GM19468 (cell line): ENCODE measurements at regions not wholly inside any gene's neighbourhood (a gene's known extent, or its start where the extent isn't known, plus 50 kb on each side); places are given as distances from the start of the nearest gene placed in this dataset.

Experiments used
- ATAC-seq: cut with Tn5 transposase; IDR thresholded peaks from one replicate; pipeline ENCODE4 v1.9.1; 2021; ENCODE audit warnings: mild to moderate bottlenecking, moderate library complexity, moderate number of reproducible peaks; ENCODE audit not compliant: unreplicated experiment; ENCODE audit errors: extremely low read depth

DNA sequence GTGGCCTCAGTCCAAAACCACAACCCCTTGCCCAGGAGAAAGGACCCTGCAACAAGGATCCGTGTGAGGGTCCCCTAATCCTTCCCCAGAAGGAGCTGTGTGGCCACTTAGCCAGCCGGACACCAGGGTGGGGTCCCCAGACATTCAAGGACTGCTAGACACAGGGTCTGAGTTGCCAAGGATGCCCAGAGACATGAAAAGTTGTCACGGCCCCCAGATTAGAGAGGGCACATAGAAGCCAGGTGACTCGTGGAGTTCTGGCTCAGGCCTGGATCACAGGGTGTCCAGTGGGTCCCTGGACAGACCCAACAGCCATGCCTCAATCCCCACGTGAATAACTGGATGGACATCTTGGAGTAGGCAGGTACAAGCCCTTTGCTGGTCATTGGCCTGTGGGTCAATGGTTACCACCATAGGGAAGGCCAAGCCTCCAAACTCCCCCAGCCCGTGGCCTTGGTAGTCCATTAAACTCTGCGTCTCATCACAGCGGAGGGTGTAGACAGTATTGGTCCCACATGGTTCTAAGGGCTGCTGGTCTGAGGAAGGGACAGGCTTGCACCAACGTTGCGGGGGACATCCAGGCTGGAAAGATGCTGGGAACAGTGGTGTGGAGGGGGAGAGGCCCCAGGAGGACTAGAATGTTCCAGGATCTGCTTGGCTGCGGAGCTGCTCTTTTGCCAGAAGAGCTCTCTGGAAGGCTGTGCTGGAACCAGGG lies 205.9 kb upstream of the PPP2R2D start:
- no peak for ATAC-seq

DNA sequence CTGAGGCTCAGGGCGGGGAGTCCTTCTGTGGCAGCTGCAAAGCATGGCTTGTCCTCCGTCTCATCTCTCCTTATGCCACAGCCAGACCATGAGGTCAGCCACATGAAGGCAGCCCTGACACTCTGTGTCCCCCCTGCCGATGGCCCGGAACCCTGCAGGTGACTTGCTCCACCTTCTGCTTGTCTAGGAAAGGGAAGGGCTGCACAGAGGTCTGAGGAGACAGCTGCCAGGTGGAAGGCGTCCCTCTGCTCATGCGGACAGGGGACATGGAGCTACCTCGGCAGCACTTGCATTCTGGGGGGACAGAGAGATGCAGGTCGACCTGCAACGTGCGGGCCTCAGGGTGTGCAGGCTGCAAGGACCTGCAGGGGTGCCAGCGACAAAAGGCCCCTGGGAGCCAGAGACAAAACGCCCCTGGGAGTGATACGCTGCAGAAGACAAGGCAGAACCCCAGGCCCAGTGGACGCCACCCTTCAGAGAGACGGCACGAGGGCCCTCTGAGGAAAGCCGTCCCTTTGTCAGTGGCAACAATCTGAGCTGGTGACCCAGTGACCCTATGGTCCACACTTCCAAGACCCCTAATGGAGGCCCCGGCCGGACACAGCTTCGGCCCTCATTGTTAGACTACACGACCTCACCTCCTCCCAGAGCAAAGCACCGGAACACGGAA lies 205.2 kb upstream of the PPP2R2D start:
- no peak for ATAC-seq

GRCh38 chr10:131697476-131698128 lies 203.2 kb upstream of the PPP2R2D start:
- ATAC-seq = no peak

DNA sequence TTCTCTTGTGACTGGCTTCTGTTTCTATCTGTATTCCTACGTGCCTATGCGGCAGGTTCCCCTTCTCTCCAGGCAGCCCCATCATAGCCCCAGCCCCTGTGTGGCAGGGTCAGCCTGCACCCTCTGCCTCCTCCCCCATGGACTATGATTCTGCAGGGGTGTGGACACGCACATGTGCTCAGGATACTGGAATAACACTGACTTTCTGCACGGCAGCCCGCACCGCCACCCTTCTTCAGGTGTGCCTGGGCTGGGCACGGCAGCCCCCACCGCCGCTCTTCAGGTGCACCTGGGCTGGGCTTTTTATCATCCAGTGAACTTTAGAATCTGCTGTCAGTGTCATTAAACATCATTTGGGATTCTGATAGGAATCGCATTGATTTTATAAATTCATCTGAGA lies 202.6 kb upstream of the PPP2R2D start:
- no peak for ATAC-seq

GRCh38 chr10:131698986-131699385 lies 201.8 kb upstream of the PPP2R2D start:
- no peak for ATAC-seq

DNA sequence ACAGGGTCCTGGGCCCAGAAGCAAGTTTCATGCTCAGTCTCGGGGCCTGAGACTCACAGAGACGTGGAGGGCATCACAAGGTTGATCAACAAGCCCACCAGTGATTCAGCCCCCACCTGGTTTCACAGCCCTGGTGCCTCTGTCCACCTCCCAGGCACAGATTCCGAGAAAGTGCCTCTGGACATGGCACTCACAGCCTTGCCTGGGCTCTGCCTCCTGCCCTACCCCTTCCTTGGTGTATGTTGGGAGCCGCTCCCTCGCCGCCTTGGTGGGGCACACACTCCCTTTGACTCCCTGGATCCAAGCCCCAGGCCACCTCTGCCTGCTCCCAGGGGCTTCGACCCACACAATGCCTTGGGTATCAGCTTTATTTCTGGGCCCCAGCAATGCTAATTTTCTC lies 200.8 kb upstream of the PPP2R2D start:
- no peak for ATAC-seq

GRCh38 chr10:131700506-131700905 lies 200.3 kb upstream of the PPP2R2D start:
- ATAC-seq = no peak

GRCh38 chr10:131701131-131701947 lies 199.5 kb upstream of the PPP2R2D start:
- ATAC-seq = no peak

DNA sequence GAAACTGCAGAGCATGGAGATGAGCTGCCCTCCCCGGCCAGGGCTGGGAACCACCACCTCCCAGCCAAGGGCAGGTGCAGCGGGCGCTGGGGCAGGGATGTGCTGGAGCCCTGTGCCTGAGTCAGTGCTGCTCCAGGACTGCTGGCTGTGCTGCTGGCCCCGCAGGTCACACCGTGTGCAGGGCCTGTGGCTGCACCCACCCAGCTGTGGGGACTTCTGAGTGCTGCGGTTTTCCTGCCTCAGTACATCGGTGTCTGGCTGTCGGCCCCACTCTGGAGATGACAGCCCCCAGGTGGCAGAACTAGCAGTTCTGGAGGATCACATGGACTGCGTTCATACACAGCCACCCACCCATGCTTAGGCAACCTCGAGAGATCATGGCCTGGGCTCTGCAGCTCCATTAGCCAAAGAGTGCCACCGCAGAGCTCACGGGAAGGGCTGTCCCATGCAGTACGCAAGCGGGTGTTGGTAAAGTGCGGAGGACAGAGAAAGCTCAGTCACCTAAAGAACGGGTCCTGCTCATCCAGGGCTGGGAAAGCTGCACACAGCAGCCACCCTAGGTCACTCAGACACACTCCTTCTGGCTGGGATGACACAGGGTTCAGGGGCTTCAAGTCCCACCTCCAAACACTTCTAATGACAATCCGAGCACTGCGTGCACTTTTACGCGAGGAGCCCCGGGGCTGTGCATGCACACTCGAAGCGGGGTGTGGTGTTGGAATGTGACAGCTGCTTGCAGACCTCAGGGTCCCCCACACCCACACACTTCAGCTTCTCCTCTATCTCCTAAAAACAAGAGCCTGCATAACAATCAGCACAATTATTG lies 198.1 kb upstream of the PPP2R2D start:
- no peak for ATAC-seq

DNA sequence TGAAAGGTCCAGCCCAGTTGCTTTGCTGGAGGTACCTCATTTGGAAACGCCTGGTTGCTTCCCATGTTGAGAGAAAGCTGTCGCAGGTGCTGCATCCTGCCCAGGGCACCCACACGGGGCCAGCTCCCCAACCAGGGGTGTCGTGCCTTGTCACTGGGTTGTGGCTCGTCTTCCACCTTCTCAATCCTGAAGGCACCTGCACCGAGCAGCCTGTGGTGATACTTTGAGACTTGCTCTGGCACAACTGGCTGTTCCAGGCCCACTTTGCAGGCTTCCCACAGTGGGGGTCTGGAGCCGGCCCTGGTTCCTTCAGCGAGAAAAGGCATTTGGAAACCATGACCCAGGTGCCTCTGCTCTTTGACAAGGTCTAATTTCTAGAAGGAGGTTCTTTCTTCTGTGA lies 197.3 kb upstream of the PPP2R2D start:
- ATAC-seq = no peak

- no peak for ATAC-seq
These were observed 196.9 kb upstream of the PPP2R2D start for GRCh38 chr10:131703941-131704340.

DNA sequence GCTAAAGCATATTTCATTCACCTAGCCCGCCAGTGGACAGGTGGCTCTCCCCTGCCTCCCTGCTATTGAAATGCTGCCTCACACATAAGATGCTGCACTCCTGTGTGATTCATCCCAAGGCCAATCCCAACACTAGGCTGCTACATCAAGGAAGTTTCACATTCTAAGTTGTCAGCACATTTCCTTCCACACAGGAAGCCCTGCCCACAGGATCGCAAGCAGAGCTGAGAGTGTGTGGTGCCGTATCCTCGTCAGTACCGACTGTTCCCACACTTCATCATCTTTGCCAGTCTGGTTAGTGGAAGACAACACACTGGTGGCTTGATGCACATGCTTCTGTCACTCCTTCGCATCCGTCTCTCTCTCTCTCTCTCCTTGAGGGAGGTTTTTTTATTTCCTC lies 194.3 kb upstream of the PPP2R2D start:
- ATAC-seq = no peak

DNA sequence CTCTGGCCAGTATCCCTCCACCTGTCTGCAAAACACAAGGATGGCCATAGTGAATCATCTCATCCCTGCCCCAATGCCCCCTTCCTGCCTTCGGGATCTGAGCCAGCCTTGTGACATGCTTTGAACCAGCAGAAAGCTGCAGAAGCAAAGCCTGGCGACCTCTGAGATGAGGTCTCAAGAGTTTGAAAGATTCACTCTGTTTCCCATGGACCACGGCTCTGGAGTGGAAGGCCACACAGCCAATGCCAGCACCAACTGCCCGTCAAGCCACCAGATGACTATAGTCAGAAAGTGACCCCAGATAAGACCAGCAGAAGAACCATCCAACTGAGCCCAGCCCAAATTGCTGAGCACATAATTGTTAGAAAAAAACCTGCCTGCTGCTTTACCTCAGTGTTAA lies 193.9 kb upstream of the PPP2R2D start:
- ATAC-seq = no peak

DNA sequence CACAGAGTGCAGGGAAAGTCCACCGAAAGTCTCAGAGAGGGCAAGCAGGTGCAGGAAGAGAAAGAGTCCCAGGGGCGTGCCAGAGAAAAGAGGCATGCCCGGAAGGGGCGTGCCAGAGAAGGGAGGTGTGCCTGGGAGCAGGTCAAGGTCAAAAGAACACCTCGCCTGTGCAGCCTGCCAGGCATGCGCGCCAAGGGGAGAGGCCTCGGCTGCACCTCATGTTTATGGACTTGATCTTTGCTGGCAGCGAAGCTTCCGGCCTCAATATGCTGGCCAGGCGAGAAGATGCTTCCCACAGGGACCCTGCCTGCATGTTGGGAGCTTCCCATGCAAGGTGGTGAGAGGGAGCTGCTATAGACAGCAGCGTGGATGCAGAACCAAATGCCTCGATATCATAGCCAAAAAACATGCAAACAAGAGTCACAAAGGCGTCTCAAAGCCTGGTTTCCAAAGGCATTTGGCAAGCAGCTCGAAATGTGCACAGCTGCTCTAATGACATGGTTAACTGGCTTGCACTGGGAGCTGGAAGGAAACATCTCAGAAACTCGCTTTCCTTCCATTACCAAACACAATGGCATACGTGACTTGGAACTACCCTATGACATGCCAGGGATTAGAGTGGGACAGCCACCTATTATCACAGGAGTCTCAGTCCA lies 192.5 kb upstream of the PPP2R2D start:
- ATAC-seq = no peak

DNA sequence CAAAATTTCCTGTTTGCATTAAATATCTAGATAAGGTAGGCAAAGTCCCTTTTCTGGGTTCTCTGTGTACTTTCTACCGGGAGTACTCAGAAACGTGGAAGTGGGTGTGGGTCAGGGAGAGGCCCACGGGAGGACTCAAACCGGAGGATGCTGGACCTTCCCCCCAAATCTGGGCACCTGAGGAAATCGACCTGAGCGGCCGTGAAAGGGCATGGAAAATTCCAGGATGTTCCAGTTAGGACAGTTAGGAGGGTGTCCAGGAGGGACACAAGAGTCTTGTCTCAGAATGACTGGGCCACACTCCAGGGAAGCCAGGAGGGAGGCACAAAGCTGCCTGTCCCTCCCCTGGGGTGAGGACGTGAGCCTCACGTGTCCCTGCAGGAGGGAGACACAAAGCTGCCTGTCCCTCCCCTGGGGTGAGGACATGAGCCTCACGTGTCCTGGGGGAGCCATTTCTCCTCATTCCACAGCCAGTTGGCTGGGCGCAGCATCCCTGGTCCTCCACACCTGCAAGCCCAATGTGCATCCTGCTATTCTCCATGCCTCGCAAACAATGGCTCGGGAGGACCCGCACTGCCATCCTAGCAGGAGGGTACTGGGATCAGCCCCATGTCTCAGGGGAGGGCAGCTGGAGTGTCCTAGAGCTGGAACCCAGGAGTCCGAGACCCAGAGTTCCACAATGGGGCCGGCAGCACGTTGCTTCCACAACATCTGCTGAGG lies 190.5 kb upstream of the PPP2R2D start:
- no peak for ATAC-seq

- ATAC-seq = no peak
These were observed 178.7 kb upstream of the PPP2R2D start for GRCh38 chr10:131722121-131722520.

DNA sequence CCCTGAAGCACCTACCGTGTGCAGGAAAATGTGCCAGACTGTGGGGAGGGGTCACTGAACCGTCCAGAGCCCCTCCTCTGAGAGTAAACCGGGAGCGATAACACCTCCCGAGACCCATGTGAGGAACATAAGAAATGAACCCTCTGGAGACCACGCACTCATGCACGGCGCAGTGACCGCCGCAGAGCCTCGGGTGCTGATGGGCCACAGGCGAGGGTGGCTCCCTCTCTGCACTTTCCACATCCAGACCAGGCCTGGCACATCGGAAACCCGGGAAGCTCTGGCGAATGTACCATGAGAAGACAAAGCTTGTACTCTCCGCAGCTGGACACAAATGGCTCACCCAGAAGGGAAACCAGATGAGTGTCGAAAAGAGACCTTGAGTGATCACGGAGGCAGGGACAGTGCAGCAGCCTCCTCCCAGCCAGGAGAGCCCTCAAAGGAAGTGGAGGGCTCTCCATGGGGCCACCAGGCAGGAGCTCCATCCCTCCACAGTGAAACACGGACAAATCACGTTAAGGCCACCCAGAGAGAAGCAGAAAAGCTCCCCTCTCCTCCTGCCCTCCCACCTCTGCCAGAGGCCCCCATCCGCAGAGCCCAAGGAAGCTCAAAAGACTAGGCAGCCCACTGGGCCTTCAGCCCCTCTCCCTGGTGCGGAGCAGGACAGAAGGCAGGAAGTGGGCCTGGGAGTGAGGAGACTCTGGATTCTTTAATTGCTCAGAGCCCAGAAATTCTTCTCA lies 178.1 kb upstream of the PPP2R2D start:
- no peak for ATAC-seq
